CD4-positive, alpha-beta T cell (primary cell): ENCODE measurements at regions not wholly inside any gene's neighbourhood (a gene's known extent, or its start where the extent isn't known, plus 50 kb on each side); places are given as distances from the start of the nearest gene placed in this dataset.
"Not testable (repeated sequence)": the region's sequence is repeated elsewhere in the genome, so short reads cannot be mapped to it uniquely, and the experiment has no call there.

Experiments used
- ATAC-seq: fragments of 200-7000 bp; cut with Tn5 transposase; one replicate; pipeline ENCODE4 v1.10.0; 2022; ENCODE audit warnings: mild to moderate bottlenecking; ENCODE audit not compliant: poor library complexity
- CTCF ChIA-PET: fragments of 350-600 bp; sonication (Branson Sonifier 250); formaldehyde crosslinking; loops from one replicate; lab custom pipeline; 2021; ENCODE audit warnings: antibody characterized with exemption, inconsistent platforms; lab: Charles Lee
- POLR2A ChIA-PET: fragments of 350-600 bp; sonication (Branson Sonifier 250); formaldehyde crosslinking; loops from one replicate; lab custom pipeline; 2021; ENCODE audit warnings: antibody characterized with exemption, inconsistent platforms; lab: Charles Lee
- DNase-seq, 14 experiments: peaks; one replicate each; pipeline ENCODE4 v3.0.0-alpha.2; 2013 to 2020; ENCODE audit warnings: mixed read lengths in 2 of 14
- H3K27ac ChIP-seq, 2 donors: one replicate each; pipeline versions ENCODE4 v1.5.1 to v1.7.0; 2013; ENCODE audit warnings: low read length in 2 of 2, low read depth in 1 of 2, mild to moderate bottlenecking in 1 of 2
- H3K27me3 ChIP-seq, 2 experiments: 1 replicate in 1 of 2; 2 replicates in 1 of 2; pipeline versions ENCODE4 v1.6.1 to v1.7.0; 2013; ENCODE audit warnings: low read length in 2 of 2, control low read depth in 1 of 2, mild to moderate bottlenecking in 1 of 2, moderate library complexity in 1 of 2; ENCODE audit not compliant: insufficient read depth in 2 of 2, control insufficient read depth in 1 of 2
- H3K36me3 ChIP-seq: one replicate; pipeline ENCODE4 v1.6.1; 2013; ENCODE audit warnings: low read length, control low read depth; ENCODE audit not compliant: insufficient read depth
- H3K4me1 ChIP-seq: one replicate; pipeline ENCODE4 v1.6.1; 2013; ENCODE audit warnings: low read length, control low read depth; ENCODE audit not compliant: insufficient read depth
- H3K4me3 ChIP-seq: one replicate; pipeline ENCODE4 v1.5.1; 2013; ENCODE audit warnings: mild to moderate bottlenecking, low read length, moderate library complexity
- H3K9me3 ChIP-seq, 2 experiments: 1 replicate in 1 of 2; 2 replicates in 1 of 2; pipeline versions ENCODE4 v1.6.1 to v1.7.0; 2013; ENCODE audit warnings: low read length in 2 of 2, mild to moderate bottlenecking in 2 of 2, control low read depth in 1 of 2, moderate library complexity in 1 of 2; ENCODE audit not compliant: control insufficient read depth in 1 of 2, insufficient read depth in 1 of 2
- H3K27ac Mint-ChIP-seq: one replicate; pipeline ENCODE4 v1.8.0; 2020; ENCODE audit warnings: mixed read lengths
- H3K27me3 Mint-ChIP-seq: one replicate; pipeline ENCODE4 v1.8.0; 2021; ENCODE audit warnings: mixed read lengths
- H3K36me3 Mint-ChIP-seq: one replicate; pipeline ENCODE4 v1.8.0; 2021; ENCODE audit warnings: low read depth, mixed read lengths
- H3K4me1 Mint-ChIP-seq: one replicate; pipeline ENCODE4 v1.8.0; 2021; ENCODE audit warnings: low read depth, mixed read lengths
- H3K4me3 Mint-ChIP-seq: one replicate; pipeline ENCODE4 v1.8.0; 2020; ENCODE audit warnings: mild to moderate bottlenecking, mixed read lengths
- H3K9me3 Mint-ChIP-seq: one replicate; pipeline ENCODE4 v1.8.0; 2020; ENCODE audit warnings: mixed read lengths
- CTCF ChIP-seq: fragments of 200-600 bp; IDR thresholded peaks from one replicate; pipeline ENCODE4 v1.8.0; 2022; ENCODE audit warnings: antibody characterized with exemption, mild to moderate bottlenecking
- intact Hi-C, 2 experiments: fragments of 100-400 bp; cut with DNase I in 1 of 2; cut with micrococcal nuclease in 1 of 2; formaldehyde crosslinking; loops; one replicate each; pipeline versions ENCODE4 v1.15.1 to v1.9.0; 2023 to 2025; cut with DNase I, micrococcal nuclease

- Mint-ChIP-seq H3K4me3 (no peak overlapping the region), H3K27ac (no peak overlapping the region), H3K4me1 (no peaks in the 10 kb centered on the region), H3K27me3 (no peaks in the 10 kb centered on the region), H3K36me3 (no peaks in the 10 kb centered on the region), H3K9me3 (peaks cover 2% of the 10 kb centered on the region)
- ChIA-PET CTCF (no interaction called here), POLR2A (no interaction called here)
- Histone ChIP-seq H3K27ac (no peak overlapping the region), H3K4me3 (no peak overlapping the region), H3K36me3 (no peaks in the 10 kb centered on the region), H3K9me3 (peaks cover 0 to 5% of the 10 kb centered on the region in 2 experiments), H3K27me3 (no peaks in the 10 kb centered on the region), H3K4me1 (no peaks in the 10 kb centered on the region)
- no peak for TF ChIP-seq CTCF
- ATAC-seq, result no peak
- intact Hi-C loops, result no loop called here
- DNase-seq, result no peak
Observed at GRCh38 chr7:120060281-120060680, 212.7 kb upstream of the KCND2 start.

DNA sequence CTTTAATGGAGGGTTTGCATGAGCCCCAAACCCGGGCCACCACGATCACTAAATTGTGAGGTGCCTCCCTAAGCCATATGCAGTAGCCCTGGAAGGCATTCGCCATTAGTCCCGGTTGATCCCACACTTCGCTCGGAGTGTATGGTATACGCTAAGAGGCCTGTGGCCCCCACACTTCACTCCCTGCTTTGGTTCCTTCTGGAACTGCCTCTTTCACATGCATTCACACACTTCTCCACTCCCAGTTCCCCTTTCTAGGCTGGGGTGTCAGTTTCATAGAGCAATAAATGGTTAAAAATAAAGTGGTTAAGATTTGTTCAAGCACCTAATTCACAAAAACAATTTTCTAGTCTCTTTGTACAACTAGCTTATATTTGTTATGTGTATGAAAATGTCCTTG is 212.1 kb upstream of the KCND2 start:
- Histone ChIP-seq H3K9me3 (peaks cover 0 to 5% of the 10 kb centered on the region in 2 experiments), H3K4me1 (no peaks in the 10 kb centered on the region), H3K27me3 (no peaks in the 10 kb centered on the region), H3K27ac (no peak overlapping the region), H3K4me3 (no peak overlapping the region), H3K36me3 (no peaks in the 10 kb centered on the region)
- peaks cover 2% of the 10 kb centered on the region for H3K9me3 Mint-ChIP-seq
- CTCF ChIA-PET, result no interaction called here
- intact Hi-C loops, result no loop called here
- no peaks in the 10 kb centered on the region for H3K27me3 Mint-ChIP-seq
- H3K36me3 Mint-ChIP-seq, result no peaks in the 10 kb centered on the region
- no peak overlapping the region for H3K4me3 Mint-ChIP-seq
- no peak for DNase-seq
- no peak overlapping the region for H3K27ac Mint-ChIP-seq
- TF ChIP-seq CTCF, result no peak
- POLR2A ChIA-PET, result no interaction called here
- no peak for ATAC-seq
- no peaks in the 10 kb centered on the region for H3K4me1 Mint-ChIP-seq

- H3K27ac ChIP-seq, result no peak overlapping the region
- peaks cover 6 to 9% of the 10 kb centered on the region in 2 experiments for H3K9me3 ChIP-seq
- DNase-seq (no peak), ATAC-seq (no peak)
- no peaks in the 10 kb centered on the region for H3K36me3 Mint-ChIP-seq
- POLR2A ChIA-PET, result no interaction called here
- no peak overlapping the region for H3K27ac Mint-ChIP-seq
- intact Hi-C loops, result no loop called here
- H3K36me3 ChIP-seq, result no peaks in the 10 kb centered on the region
- H3K4me1 ChIP-seq, result no peaks in the 10 kb centered on the region
- CTCF ChIA-PET, result no interaction called here
- H3K4me3 Mint-ChIP-seq, result no peak overlapping the region
- no peaks in the 10 kb centered on the region for H3K27me3 ChIP-seq
- no peak overlapping the region for H3K4me3 ChIP-seq
- H3K27me3 Mint-ChIP-seq, result no peaks in the 10 kb centered on the region
- TF ChIP-seq CTCF, result no peak
- peaks cover 14% of the 10 kb centered on the region for H3K9me3 Mint-ChIP-seq
- H3K4me1 Mint-ChIP-seq, result no peaks in the 10 kb centered on the region
Observed at GRCh38 chr7:120064565-120064964, 208.4 kb upstream of the KCND2 start.

DNA sequence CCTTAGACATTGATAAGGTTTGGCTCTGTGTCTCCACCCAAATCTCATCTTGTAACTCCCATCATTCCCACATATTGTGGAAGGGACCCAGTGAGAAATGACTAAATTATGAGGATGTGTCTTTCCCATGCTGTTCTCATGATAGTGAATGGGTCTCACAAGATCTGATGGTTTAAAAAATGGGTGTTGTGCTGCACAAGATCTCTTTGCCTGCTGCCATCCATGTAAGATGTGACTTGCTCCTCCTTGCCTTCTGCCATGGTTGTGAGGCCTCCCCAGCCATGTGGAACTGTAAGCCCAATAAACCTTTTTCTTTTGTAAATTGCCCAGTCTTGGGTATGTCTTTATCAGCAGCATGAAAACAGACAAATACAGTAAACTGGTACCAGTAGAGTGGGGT is 206.1 kb upstream of the KCND2 start:
- H3K36me3 Mint-ChIP-seq, H3K4me3 Mint-ChIP-seq, POLR2A ChIA-PET, H3K27ac Mint-ChIP-seq, ATAC-seq, CTCF ChIA-PET, H3K36me3 ChIP-seq, H3K4me1 ChIP-seq, intact Hi-C loops, H3K27me3 ChIP-seq, DNase-seq, H3K27ac ChIP-seq, H3K4me3 ChIP-seq, H3K27me3 Mint-ChIP-seq, H3K9me3 ChIP-seq, H3K4me1 Mint-ChIP-seq: not testable (repeated sequence)
- H3K9me3 Mint-ChIP-seq, result peaks cover 14% of the 10 kb centered on the region
